Thymus (tissue), 11 donors: ENCODE measurements at regions not wholly inside any gene's neighbourhood (a gene's known extent, or its start where the extent isn't known, plus 50 kb on each side); places are given as distances from the start of the nearest gene placed in this dataset.

Experiments used
- DNase-seq, 9 donors: peaks; one replicate each; pipeline ENCODE4 v3.0.0-alpha.2; 2013; ENCODE audit warnings: low spot score in 9 of 9, low read depth in 6 of 9, missing footprints in 1 of 9
- H3K27ac ChIP-seq, 2 donors: one replicate each; pipeline ENCODE4 v1.5.1; 2013; ENCODE audit warnings: control low read depth in 1 of 2, low read depth in 1 of 2, low read length in 1 of 2, mild to moderate bottlenecking in 1 of 2, moderate library complexity in 1 of 2
- H3K27me3 ChIP-seq, 2 donors: one replicate each; pipeline ENCODE4 v1.5.1; 2013; ENCODE audit warnings: low read length in 1 of 2; ENCODE audit not compliant: control insufficient read depth in 2 of 2, insufficient read depth in 1 of 2
- H3K36me3 ChIP-seq, 2 donors: one replicate each; pipeline ENCODE4 v1.5.1; 2013; ENCODE audit warnings: low read length in 1 of 2, mild to moderate bottlenecking in 1 of 2, moderate library complexity in 1 of 2; ENCODE audit not compliant: control insufficient read depth in 2 of 2, insufficient read depth in 2 of 2
- H3K4me1 ChIP-seq, 2 donors: one replicate each; pipeline ENCODE4 v1.5.1; 2013; ENCODE audit warnings: low read length in 2 of 2; ENCODE audit not compliant: control insufficient read depth in 2 of 2, insufficient read depth in 2 of 2
- H3K4me3 ChIP-seq, 2 donors: one replicate each; pipeline ENCODE4 v1.5.1; 2013; ENCODE audit warnings: low read length in 2 of 2, control low read depth in 1 of 2, mild to moderate bottlenecking in 1 of 2
- H3K9me3 ChIP-seq, 2 donors: one replicate each; pipeline ENCODE4 v1.5.1; 2013; ENCODE audit warnings: low read length in 1 of 2, mild to moderate bottlenecking in 1 of 2; ENCODE audit not compliant: control insufficient read depth in 2 of 2, insufficient read depth in 1 of 2
- WGBS: extraction: QIAGEN DNeasy Blood & Tissue Kit; methylation state at CpG from one replicate; pipeline ENCODE4 v1.1.7; 2013; 5-methylcytosine and 5-hydroxymethylcytosine counted together
- donor health status: healthy.

DNA sequence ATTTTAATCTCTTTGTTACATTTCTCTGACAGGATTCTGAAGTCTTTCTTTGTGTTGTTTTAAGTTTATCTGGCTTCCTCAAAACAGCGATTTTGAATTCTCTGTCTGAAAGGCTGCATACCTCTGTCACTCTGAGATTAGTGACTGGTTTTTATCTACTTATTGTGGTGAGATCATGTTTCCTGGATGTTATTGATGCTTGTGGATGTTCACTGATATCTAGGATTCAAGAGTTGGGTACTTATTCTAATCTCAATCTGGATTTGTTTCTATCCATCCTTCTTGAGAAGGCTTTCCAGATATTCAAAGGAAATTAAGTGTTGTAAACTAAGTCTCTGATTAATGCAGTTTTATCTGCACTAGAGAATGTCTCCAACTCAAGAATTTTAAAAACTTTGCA is 1076.1 kb upstream of the ADGRB3 start:
- H3K27me3 ChIP-seq: no peaks in the 10 kb centered on the region
- no peaks in the 10 kb centered on the region for H3K4me1 ChIP-seq
- no peaks in the 10 kb centered on the region for H3K36me3 ChIP-seq
- peaks cover 1 to 29% of the 10 kb centered on the region in 2 donors for H3K9me3 ChIP-seq
- 31% methylated on average over 1 of the region's 1 CpG for WGBS
- no peak for DNase-seq
- no peak overlapping the region for H3K27ac ChIP-seq
- no peak overlapping the region for H3K4me3 ChIP-seq

- WGBS: 82% methylated on average over 1 of the region's 1 CpG
- Histone ChIP-seq H3K9me3 (peaks cover 0 to 15% of the 10 kb centered on the region in 2 donors), H3K36me3 (no peaks in the 10 kb centered on the region), H3K4me1 (no peaks in the 10 kb centered on the region), H3K27me3 (no peaks in the 10 kb centered on the region), H3K27ac (no peak overlapping the region), H3K4me3 (no peak overlapping the region)
- DNase-seq: no peak
These were observed 1090.1 kb upstream of the ADGRB3 start for GRCh38 chr6:67544851-67545452.

- H3K9me3 ChIP-seq: peaks cover 0 to 23% of the 10 kb centered on the region in 2 donors
- H3K4me3 ChIP-seq: no peak overlapping the region
- no peak for DNase-seq
- H3K36me3 ChIP-seq: no peaks in the 10 kb centered on the region
- H3K4me1 ChIP-seq: no peaks in the 10 kb centered on the region
- H3K27me3 ChIP-seq: no peaks in the 10 kb centered on the region
- H3K27ac ChIP-seq: no peak overlapping the region
These were observed 1093.5 kb upstream of the ADGRB3 start for GRCh38 chr6:67541586-67541985.

DNA sequence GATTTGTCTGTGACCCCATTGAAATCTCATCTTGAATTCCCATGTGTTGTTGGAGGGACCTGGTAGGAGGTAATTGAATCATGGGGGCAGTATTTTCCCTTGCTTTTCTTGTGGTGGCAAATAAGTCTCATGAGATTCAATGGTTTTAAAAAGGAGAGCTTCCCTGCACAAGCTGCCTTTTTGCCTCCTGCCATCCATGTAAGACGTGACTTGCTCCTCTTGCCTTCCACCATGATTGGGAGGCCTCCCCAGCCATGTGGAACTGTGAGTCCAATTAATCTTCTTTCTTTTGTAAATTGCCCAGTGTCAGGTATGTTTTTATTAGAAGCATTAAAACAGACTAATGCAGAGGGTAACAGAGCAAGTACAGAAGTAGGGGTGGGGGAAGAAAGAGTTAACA is 1097.0 kb upstream of the ADGRB3 start:
- 80% methylated on average over 1 of the region's 1 CpG for WGBS
- H3K36me3 ChIP-seq: no peaks in the 10 kb centered on the region

GRCh38 chr6:67535946-67536345 is 1099.1 kb upstream of the ADGRB3 start:
- no peaks in the 10 kb centered on the region for H3K27me3 ChIP-seq
- no peak overlapping the region for H3K27ac ChIP-seq
- H3K9me3 ChIP-seq: peaks cover 3 to 14% of the 10 kb centered on the region in 2 donors
- no peak overlapping the region for H3K4me3 ChIP-seq
- H3K4me1 ChIP-seq: no peaks in the 10 kb centered on the region
- H3K36me3 ChIP-seq: no peaks in the 10 kb centered on the region
- WGBS: 96% methylated on average over 3 of the region's 3 CpGs
- DNase-seq: no peak

More for the DNA sequence above, 1097.0 kb upstream of the ADGRB3 start:
- Histone ChIP-seq H3K27ac (no peak overlapping the region), H3K27me3 (no peaks in the 10 kb centered on the region), H3K9me3 (peaks cover 0 to 13% of the 10 kb centered on the region in 2 donors), H3K4me1 (no peaks in the 10 kb centered on the region), H3K4me3 (no peak overlapping the region)
- no peak for DNase-seq

GRCh38 chr6:67506352-67506751 is 1128.7 kb upstream of the ADGRB3 start:
- no peak overlapping the region for H3K27ac ChIP-seq
- peaks cover 0 to 11% of the 10 kb centered on the region in 2 donors for H3K9me3 ChIP-seq
- no peak for DNase-seq
- H3K27me3 ChIP-seq: no peaks in the 10 kb centered on the region
- WGBS: 88% methylated on average over 2 of the region's 2 CpGs
- no peak overlapping the region for H3K4me3 ChIP-seq
- no peaks in the 10 kb centered on the region for H3K4me1 ChIP-seq
- H3K36me3 ChIP-seq: no peaks in the 10 kb centered on the region

GRCh38 chr6:67501755-67502154 is 1133.3 kb upstream of the ADGRB3 start:
- H3K27me3 ChIP-seq: no peaks in the 10 kb centered on the region
- H3K4me3 ChIP-seq: no peak overlapping the region
- H3K27ac ChIP-seq: no peak overlapping the region
- H3K36me3 ChIP-seq: no peaks in the 10 kb centered on the region
- WGBS: 69% methylated on average over 5 of the region's 5 CpGs
- H3K9me3 ChIP-seq: peaks cover 0 to 7% of the 10 kb centered on the region in 2 donors
- H3K4me1 ChIP-seq: no peaks in the 10 kb centered on the region
- no peak for DNase-seq

GRCh38 chr6:67497749-67498148 is 1137.3 kb upstream of the ADGRB3 start:
- no peak overlapping the region for H3K4me3 ChIP-seq
- 82% methylated on average over 1 of the region's 1 CpG for WGBS
- H3K36me3 ChIP-seq: no peaks in the 10 kb centered on the region
- DNase-seq: no peak
- H3K9me3 ChIP-seq: no peaks in the 10 kb centered on the region
- H3K4me1 ChIP-seq: no peaks in the 10 kb centered on the region
- H3K27me3 ChIP-seq: no peaks in the 10 kb centered on the region
- no peak overlapping the region for H3K27ac ChIP-seq

GRCh38 chr6:67496191-67496590 is 1138.9 kb upstream of the ADGRB3 start:
- 91% methylated on average over 3 of the region's 3 CpGs for WGBS
- no peak for DNase-seq
- H3K4me1 ChIP-seq: no peaks in the 10 kb centered on the region
- no peak overlapping the region for H3K27ac ChIP-seq
- no peaks in the 10 kb centered on the region for H3K9me3 ChIP-seq
- no peaks in the 10 kb centered on the region for H3K36me3 ChIP-seq
- no peaks in the 10 kb centered on the region for H3K27me3 ChIP-seq
- H3K4me3 ChIP-seq: no peak overlapping the region

DNA sequence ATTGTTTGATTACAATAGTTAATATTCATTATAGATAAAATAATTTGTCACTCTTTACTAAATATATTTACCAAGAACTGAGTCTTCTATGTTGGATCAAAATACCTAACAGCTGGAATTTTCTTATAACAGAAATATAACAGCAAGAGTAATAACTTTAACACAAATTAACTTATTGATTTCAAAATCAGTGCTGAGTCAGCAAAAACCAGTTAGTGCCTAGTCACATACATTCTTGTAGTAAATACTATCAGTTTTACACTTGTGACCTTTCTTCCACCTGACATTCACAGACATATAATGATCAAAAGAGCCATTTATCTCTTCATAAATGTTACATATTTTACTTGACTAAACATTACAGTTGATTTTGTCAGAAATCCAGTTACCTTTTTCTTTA is 1141.4 kb upstream of the ADGRB3 start:
- H3K4me3 ChIP-seq: no peak overlapping the region
- H3K4me1 ChIP-seq: no peaks in the 10 kb centered on the region
- no peak overlapping the region for H3K27ac ChIP-seq
- no peaks in the 10 kb centered on the region for H3K27me3 ChIP-seq
- no peak for DNase-seq
- H3K36me3 ChIP-seq: no peaks in the 10 kb centered on the region
- no peaks in the 10 kb centered on the region for H3K9me3 ChIP-seq
